ENCODE measurements at regions not wholly inside any gene's neighbourhood (a gene's known extent, or its start where the extent isn't known, plus 50 kb on each side); places are given as distances from the start of the nearest gene placed in this dataset.
A peak's percentile ranks its signal among the peaks of the same experiment; 100 is the strongest.

- DNase-seq, result no peak
Measured at GRCh38 chr10:31606841-31607240, 287.8 kb downstream of the ZEB1 start.

GRCh38 chr10:31605861-31606525 lies 287.0 kb downstream of the ZEB1 start:
- DNase-seq, result no peak

DNA sequence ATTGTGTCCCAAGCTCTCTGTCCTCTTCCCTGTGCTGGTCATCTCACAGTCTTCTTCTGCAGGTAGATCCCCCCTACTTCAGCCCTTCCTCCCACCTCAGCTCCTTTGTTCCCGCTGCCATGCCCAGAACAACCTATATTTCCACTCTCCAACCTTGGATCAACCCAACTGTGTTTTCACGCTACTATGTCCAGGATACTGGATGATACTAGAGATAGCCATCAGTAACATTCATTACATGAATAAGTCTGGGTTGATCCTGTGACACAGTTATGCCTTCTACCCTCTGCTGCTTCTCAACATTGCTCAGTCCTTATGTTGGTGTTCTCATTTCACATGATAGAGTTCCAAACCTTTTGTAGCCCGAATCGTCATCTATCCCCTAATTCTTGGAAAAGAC lies 286.4 kb downstream of the ZEB1 start:
- DNase-seq, result no peak

- no peak for DNase-seq
Measured at GRCh38 chr10:31604646-31605170, 285.7 kb downstream of the ZEB1 start.

- peak; percentile 57 for DNase-seq
Measured at GRCh38 chr10:31604096-31604495, 285.1 kb downstream of the ZEB1 start.

- peak; percentile 93 for DNase-seq
Measured at GRCh38 chr10:31603235-31604087, 284.4 kb downstream of the ZEB1 start.

DNA sequence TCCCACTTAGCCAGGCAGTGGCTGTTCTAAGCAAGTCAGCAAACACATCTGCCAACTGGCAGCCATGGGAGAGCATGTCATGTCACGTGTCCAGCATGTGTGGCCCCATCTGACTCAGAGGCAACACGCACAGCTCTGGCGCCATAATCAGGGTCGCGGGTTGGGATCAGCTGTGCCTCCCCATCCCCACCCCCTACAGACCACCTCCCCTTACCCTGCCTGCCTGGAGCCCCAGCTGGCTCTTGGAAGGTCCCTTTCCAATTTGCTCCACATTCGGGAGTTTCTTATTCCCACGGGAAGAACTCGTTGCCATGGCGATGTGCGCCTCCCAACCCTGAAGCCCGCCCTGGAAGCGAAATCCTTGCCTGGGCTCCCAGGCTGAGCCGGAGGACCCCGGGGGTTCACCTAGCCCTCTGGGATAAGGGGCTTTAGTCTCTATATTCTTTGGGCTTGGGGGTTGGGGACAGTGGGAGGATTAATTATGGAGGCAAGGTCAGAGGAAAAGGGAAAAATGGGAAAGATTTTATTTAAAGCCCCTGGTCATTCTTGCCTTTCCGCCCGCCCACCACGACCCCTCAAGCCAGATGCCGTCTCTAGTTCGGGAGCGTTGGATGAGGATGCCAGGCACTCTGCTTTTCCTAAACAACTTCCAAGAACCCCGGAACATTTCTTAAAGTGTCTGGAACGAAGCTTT lies 283.7 kb downstream of the ZEB1 start:
- DNase-seq, result peak; percentile 88

DNA sequence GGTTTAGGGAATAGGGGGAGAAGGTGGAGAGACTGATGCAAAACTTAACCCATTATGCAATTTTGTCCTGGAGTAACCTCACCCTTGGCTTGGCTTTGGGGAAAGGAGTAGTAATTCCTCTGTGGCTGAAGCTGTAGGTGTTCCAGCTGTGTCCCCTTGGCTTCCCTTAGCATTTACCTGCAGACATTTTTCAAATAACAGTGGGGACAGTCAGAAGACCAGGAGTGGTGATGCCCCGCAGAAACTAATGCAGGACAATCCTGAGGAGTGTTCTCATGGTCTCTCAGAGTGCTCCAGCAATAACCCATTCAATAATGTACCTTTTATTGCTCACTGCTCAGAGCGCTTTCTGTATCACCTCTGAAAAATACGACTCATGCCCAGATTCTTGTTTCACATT lies 282.1 kb downstream of the ZEB1 start:
- no peak for DNase-seq

- DNase-seq, result no peak
Measured at GRCh38 chr10:31599626-31600504, 280.8 kb downstream of the ZEB1 start.

DNA sequence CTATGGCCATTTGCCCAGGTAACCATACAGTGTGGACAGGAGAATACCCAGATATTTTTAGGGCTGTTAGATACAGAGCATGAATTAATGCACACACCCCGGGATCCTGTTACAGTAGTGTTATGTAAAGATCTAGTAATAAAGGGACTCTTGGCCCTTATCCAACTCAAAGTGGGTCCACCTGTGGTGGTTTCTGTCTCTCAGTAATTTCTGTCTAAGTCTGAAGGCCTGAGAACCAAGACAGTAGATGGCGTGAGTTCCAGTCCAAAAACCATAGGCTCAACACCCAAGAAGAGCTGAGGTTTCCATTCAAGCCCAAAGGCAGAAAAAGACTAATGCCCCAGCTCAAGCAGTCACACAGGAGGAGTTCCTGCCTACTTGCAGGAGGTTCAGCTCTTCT lies 277.7 kb downstream of the ZEB1 start:
- no peak for DNase-seq

DNA sequence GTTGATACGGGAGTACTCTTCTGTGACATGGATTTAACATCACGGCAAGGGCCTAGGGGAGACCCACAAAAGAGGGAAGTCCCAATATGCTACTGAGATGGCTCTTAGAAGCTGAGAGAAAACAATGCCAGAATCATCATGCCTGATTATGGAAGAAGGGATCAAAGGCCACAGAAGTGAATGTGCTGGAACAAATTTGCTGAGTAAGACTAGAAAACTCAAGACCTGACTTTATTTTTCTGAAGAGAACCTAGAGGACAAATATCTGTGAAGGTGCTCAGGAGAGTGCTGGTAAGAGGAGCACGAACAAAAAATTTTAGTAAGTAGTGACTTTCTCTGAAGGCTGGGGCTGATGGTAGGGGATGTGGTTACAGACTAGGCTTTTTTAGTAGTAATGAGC lies 277.0 kb downstream of the ZEB1 start:
- DNase-seq, result no peak

DNA sequence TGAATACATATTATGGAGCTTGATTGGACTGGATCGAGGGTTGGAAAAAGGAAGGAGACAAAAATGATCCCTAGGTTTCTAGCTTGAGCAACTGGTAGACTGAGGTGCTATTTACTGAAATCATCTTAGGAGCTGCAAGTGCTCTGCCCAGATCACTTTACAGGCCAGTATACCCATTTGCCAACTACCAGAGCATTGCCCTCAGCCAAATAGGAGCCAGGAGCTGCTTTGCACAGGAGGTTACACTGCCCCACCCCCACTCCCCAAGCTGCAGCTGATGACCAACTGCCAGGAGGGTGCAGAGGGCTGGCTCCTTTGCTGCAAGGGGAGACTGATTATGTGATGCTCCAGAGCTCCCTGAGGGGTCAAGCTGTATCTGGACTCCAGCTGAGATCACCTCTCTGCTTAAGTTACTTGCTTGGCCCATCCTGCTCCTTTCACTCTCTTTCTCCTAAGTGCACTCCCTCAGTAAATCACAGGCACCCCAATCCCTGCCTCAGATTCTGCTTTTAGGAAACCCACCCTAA lies 275.4 kb downstream of the ZEB1 start:
- DNase-seq, result no peak

- DNase-seq, result no peak
Measured at GRCh38 chr10:31593124-31593523, 274.1 kb downstream of the ZEB1 start.

- no peak for DNase-seq
Measured at GRCh38 chr10:31591569-31591968, 272.6 kb downstream of the ZEB1 start.

- DNase-seq, result no peak
Measured at GRCh38 chr10:31590023-31590800, 271.2 kb downstream of the ZEB1 start.

DNA sequence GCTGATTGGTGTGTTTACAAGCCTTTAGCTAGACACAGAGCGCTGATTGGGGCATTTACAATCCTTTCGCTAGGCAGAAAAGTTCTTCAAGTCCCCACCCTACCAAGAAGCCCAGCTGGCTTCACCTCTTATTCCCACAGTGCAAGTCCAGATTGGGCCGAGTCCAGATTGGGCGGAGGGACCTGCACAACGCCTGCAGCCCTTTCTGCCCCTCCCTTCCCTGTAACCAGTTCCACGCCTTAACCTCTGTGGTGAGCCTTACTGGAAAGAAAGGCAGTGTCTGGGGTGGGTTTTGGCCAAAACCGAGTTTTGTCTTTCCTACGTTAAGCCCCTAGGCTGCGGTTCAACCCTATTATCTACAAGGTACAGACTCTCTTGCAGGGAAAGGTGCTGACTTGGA lies 268.7 kb downstream of the ZEB1 start:
- no peak for DNase-seq

- DNase-seq, result no peak
Measured at GRCh38 chr10:31586723-31587638, 268.0 kb downstream of the ZEB1 start.

DNA sequence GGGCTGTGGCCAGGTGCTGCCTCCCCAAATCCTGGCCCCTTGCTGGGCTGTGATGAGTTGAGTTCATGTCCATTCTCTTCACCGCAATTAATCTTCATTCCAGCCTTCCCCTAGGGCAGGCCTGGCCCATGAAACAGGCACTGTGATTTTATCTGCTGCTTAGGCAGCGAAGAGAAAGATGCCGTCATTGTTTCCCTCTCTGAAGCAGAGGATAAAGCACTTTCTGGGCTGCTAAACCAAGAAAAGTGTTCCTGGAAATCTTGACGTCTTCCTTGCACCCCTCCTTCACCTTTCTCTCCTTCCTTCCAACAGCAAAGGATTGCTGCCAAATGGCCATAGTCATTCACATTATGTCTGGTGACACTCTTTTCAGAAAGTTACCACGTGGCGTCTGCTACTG lies 265.9 kb downstream of the ZEB1 start:
- peak; percentile 85 for DNase-seq

DNA sequence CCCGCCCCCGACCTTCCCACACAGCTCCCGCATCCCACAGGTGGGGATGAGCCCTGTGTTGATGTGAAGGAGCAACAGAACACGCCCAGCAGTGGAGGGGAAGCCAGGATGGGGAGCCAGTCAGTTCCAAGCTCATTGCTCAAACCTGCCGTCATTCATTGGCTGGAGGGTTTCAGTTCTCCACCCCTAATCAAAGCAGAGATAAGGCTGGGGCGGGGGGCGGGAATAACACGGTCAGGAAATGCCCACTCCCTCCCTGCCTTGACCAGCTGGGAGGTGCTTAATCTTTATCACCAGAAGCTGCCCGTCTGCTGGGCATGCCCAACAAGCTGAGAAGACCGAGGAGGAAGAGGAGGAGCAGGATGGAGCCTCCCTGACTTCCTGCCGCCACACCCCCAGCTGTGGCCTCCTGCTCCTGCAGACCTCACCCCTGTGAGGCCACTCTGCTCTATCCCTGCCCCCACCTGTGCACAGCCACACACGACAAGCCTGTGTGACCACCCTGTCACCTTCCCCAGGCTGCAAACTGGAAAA lies 265.1 kb downstream of the ZEB1 start:
- no peak for DNase-seq

Measured in muscle of arm (tissue), 1 donor.